ENCODE measurements at regions not wholly inside any gene's neighbourhood (a gene's known extent, or its start where the extent isn't known, plus 50 kb on each side); places are given as distances from the start of the nearest gene placed in this dataset.

DNA sequence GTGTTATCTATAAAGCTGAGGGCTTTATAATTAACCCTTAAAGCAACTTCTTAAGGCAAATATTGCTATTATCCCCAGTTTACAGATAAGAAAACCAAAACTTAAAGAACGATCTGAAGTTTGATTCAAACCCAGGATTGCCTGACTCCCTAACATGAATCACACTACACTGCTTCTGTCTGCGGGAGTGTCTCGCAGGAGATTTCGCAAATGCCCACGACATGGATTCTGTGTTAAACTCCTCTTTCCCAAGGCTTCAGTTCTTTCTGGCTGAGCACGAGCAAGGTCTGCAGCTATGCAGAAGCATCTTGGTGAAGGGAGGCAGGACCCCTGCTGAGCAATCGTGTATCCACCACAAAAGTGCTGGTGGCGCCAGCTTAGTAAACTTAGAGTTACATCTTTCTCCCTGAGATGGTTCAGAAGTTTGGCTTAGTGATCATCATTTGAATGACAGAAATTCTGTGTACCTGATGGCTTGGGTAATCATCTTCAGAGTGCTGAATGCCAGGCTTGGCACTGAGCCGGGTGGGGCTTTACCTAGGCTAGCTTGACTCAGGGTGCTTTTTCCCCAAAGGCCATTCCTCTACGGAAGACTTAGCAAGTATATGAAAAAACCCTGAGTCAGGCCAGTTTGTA, 81.4 kb upstream of the PIK3R1 start:
- no peak for DNase-seq (ENCODE audit: low spot score)
- Histone ChIP-seq H3K4me3 (no peak overlapping the region), H3K27ac (no peak overlapping the region)
- TF ChIP-seq, protein P1, sequence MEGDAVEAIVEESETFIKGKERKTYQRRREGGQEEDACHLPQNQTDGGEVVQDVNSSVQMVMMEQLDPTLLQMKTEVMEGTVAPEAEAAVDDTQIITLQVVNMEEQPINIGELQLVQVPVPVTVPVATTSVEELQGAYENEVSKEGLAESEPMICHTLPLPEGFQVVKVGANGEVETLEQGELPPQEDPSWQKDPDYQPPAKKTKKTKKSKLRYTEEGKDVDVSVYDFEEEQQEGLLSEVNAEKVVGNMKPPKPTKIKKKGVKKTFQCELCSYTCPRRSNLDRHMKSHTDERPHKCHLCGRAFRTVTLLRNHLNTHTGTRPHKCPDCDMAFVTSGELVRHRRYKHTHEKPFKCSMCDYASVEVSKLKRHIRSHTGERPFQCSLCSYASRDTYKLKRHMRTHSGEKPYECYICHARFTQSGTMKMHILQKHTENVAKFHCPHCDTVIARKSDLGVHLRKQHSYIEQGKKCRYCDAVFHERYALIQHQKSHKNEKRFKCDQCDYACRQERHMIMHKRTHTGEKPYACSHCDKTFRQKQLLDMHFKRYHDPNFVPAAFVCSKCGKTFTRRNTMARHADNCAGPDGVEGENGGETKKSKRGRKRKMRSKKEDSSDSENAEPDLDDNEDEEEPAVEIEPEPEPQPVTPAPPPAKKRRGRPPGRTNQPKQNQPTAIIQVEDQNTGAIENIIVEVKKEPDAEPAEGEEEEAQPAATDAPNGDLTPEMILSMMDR (IDR thresholded peaks at IDR 0.05): no peak

DNA sequence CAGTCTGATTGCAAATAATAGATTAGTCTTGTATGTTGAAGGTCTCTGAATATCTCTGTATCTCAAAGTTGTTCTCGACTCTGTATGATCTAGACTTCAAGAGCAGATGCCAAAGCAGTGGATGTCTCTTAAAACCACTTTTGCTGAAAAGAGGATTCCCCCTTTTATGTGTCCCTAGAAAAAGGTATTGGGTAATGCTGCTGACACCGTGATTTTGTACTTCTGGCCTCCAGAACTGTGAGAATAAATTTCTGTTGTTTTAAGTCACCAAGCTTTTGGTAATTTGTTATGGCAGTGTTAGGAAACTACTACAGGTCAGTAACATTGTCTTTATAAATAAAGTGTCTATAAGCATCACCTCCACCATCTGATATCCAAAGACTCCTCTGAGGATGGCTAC, 85.3 kb upstream of the PIK3R1 start:
- DNase-seq (ENCODE audit: low spot score): no peak
- TF ChIP-seq, protein P1 (IDR thresholded peaks at IDR 0.05): no peak
- Histone ChIP-seq H3K27ac (no peak overlapping the region), H3K4me3 (no peak overlapping the region)

DNA sequence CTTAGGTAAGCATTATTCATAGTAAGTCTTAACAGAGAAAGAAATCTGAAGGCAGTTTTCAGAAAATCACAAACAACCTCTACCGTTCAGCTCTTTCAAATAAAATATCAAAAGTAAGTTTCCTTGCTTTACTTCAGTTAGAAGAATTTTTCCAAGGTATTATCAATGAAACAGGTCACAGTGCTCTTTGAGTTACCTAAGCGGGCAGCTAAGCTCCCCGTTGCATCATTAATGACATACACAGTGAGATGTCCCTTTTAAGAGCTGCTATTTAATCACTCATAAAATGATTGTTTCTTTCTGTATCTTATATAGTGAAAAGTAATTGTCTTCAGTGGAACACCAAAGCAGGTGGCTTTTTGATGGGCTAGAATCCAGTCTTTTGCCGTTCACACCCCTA, 86.2 kb upstream of the PIK3R1 start:
- TF ChIP-seq, protein P1 (IDR thresholded peaks at IDR 0.05): no peak
- Histone ChIP-seq H3K27ac (no peak overlapping the region), H3K4me3 (no peak overlapping the region)
- DNase-seq (ENCODE audit: low spot score): no peak

DNA sequence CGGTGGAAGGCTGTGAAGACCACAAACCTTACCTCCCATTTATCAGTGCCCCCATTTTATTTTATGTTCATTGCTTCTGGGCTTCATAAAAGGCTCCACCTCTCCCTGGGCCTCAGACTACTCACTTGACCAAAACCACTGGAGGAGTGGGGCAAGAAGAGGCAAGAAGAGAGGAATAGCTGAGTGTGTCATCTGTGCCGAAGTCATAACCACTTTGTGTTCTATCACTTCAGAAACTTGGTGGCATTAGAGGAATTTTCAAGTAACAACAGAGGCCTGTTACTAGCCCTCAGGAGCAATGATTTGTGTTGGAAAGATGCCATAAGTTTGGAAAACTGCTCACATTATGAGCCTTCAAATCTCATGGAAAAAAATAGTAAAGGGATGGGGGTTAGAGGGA, 88.7 kb upstream of the PIK3R1 start:
- H3K4me3 ChIP-seq: no peak overlapping the region
- TF ChIP-seq, protein P1 (IDR thresholded peaks at IDR 0.05): no peak
- DNase-seq (ENCODE audit: low spot score): no peak
- H3K27ac ChIP-seq: peak overlapping the region in 1 of 2 donors; percentile 57

DNA sequence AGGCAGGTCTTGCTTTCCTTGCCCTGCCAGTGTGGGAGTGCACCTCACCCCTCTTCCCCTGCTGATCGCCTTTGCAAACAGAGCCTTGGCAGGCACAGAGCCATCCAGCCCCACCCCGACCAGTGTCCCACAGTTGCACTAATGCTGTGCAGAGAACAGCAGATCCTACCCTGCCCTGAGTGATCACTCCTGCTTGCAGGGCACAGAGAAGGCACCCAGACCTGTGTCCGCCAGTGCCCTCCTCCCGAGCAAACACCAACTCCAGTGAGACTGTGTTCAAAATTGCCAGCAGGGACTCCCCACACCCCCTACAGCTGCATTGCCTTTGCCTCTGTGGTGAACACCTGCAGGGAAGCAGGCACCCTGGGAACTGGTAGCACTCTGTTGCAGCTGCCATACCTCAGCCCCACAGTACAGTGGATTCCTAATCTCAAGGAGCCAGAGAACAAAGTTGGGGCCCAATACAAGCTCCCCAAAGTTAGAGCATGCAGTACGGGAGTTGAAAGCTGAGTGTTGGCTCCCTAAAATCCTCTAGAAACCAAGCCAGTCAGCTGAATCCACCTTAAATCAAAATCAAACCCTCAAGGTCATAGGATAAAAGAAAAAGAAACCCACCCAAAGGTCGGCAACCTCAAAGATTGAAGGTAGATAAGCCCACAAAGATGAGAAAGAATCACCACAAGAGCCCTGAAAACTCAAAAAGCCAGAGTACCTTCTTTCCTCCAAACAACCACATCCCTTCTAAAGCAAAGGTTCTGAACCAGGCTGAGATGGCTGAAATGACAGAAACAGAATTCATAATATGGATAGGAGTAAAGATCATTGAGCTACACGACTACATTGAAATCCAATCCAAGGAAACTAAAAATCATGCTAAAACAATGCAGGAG, 92.9 kb upstream of the PIK3R1 start:
- DNase-seq (ENCODE audit: low spot score): no peak
- TF ChIP-seq, protein P1 (IDR thresholded peaks at IDR 0.05): no peak

DNA sequence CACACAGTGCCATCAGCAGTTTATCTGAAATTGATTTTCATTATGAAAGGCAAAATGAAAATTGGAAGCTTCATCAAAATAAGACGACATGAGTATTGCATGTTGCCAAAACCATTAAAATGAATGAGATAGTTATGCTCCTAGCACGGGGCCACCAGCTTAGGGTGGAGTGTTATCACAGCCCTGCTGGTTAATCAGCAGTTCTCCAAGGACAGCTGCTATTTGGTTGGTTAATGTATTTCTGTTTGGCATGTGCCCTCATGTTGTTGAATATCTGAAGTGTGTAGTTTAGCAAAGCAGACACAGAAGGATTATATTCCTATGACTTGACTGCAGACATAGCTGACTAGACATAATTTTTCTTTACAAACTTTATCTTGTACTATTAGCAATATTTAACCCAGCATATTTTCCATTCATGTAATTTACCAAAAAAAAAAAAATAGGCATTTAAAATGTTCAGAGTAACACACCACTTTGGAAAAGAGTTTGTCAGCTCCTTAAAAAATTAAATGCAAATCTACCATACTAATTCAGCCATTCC, 98.6 kb upstream of the PIK3R1 start:
- H3K27ac ChIP-seq: no peak overlapping the region
- TF ChIP-seq, protein P1 (IDR thresholded peaks at IDR 0.05): no peak
- no peak overlapping the region for H3K4me3 ChIP-seq
- DNase-seq (ENCODE audit: low spot score): no peak

More for the DNA sequence above, 92.9 kb upstream of the PIK3R1 start:
- H3K27ac ChIP-seq: no peak overlapping the region
- no peak overlapping the region for H3K4me3 ChIP-seq
